Heart left ventricle (tissue), 16 donors: ENCODE measurements at regions not wholly inside any gene's neighbourhood (a gene's known extent, or its start where the extent isn't known, plus 50 kb on each side); places are given as distances from the start of the nearest gene placed in this dataset.

Experiments
- ATAC-seq, 4 donors: fragments of 200-7000 bp; cut with Tn5 transposase; one replicate each; pipeline ENCODE4 v1.9.1; 2020 to 2022; ENCODE audit warnings: moderate library complexity in 4 of 4, mild to moderate bottlenecking in 3 of 4, moderate number of reproducible peaks in 1 of 4
- DNase-seq, 5 donors: peaks; one replicate each; pipeline ENCODE4 v3.0.0-alpha.2; 2020
- H3K27ac ChIP-seq, 12 donors: fragments of 200-600 bp; sonication (generic) in 4 of 12; one replicate each; pipeline versions ENCODE4 v1.5.0 to v1.8.0; 2016 to 2022; ENCODE audit warnings: mild to moderate bottlenecking in 2 of 12
- H3K27me3 ChIP-seq, 9 donors: fragments of 200-600 bp; sonication (generic) in 2 of 9; one replicate each; pipeline versions ENCODE4 v1.5.1 to v1.8.0; 2016 to 2022; ENCODE audit warnings: mild to moderate bottlenecking in 3 of 9
- H3K36me3 ChIP-seq, 9 donors: fragments of 200-600 bp; sonication (generic) in 2 of 9; one replicate each; pipeline versions ENCODE4 v1.5.0 to v1.8.0; 2018 to 2022; ENCODE audit warnings: mild to moderate bottlenecking in 2 of 9
- H3K4me1 ChIP-seq, 12 donors: fragments of 200-600 bp; sonication (generic) in 4 of 12; one replicate each; pipeline versions ENCODE4 v1.5.0 to v1.8.0; 2016 to 2022; ENCODE audit warnings: mild to moderate bottlenecking in 3 of 12
- H3K4me3 ChIP-seq, 12 donors: fragments of 200-600 bp; sonication (generic) in 4 of 12; one replicate each; pipeline versions ENCODE4 v1.5.0 to v1.8.0; 2017 to 2022; ENCODE audit warnings: mild to moderate bottlenecking in 9 of 12, moderate library complexity in 4 of 12
- H3K9me3 ChIP-seq, 12 donors: fragments of 200-600 bp; sonication (generic) in 4 of 12; one replicate each; pipeline versions ENCODE4 v1.5.0 to v1.8.0; 2016 to 2022; ENCODE audit warnings: mild to moderate bottlenecking in 1 of 12
- CTCF ChIP-seq, 12 donors: fragments of 200-600 bp; sonication (generic) in 4 of 12; IDR thresholded peaks; one replicate each; pipeline versions ENCODE4 v1.5.0 to v1.8.0; 2018 to 2022; ENCODE audit warnings: antibody characterized with exemption in 12 of 12, mild to moderate bottlenecking in 5 of 12
- POLR2A ChIP-seq, 2 donors: fragments of 450-650 bp; IDR thresholded peaks; one replicate each; pipeline ENCODE4 v1.6.1; 2017; ENCODE audit warnings: antibody characterized with exemption in 2 of 2, mild to moderate bottlenecking in 2 of 2, moderate library complexity in 2 of 2
- WGBS, 4 donors: extraction: QIAGEN DNeasy Blood & Tissue Kit in 2 of 4; methylation state at CpG; one replicate each; pipeline versions ENCODE4 v1.1.5 to v1.1.7; 2013 to 2018; 5-methylcytosine and 5-hydroxymethylcytosine counted together
- intact Hi-C, 10 donors: fragments of 100-400 bp; cut with DNase I; formaldehyde crosslinking; loops; one replicate each; pipeline versions ENCODE4 v1.11.1 to v1.14.2; 2022
- donor health status: ischemic (EF 13 %, LVEDD 7.1; RV severe dilation, severe dysfunction).
- donor health status: healthy with polysubstance abuse.
- donor health status: DM: no; HTN: yes; CAD: no.
- donor health status: DM: no; HTN: no; CAD: no.
- donor health status: ischemic (EF 25% LVEDD 6.9; RV normal size, moderate dysfunction).
- donor health status: ischemic (EF 25% LVEDD 5.7; RV mildly dilated, moderate dysfunction).
- donor health status: healthy.
- donor health status: DM: yes; HTN: yes; CAD: no.
- donor health status: ischemic (EF 35%, LVEDD 5.7; RV mildly dilated, moderate dysfunction).
- donor health status: nonischemic (EF 11% LVEDD 7.7; RV severe dilation, severe dysfunction).
- donor health status: DM: yes; HTN: yes; CAD: no.
- donor health status: PGD.
- donor health status: ischemic (EF 29% LVEDD 5.4; RV normal size, mild dysfunction).
- donor health status: nonischemic (EF 23%, LVEDD 6.1; RV moderate dilation, normal function).

- ATAC-seq = no peak
These were observed 1837.7 kb downstream of the TP53TG3F start for GRCh38 chr16:35296962-35297653.

DNA sequence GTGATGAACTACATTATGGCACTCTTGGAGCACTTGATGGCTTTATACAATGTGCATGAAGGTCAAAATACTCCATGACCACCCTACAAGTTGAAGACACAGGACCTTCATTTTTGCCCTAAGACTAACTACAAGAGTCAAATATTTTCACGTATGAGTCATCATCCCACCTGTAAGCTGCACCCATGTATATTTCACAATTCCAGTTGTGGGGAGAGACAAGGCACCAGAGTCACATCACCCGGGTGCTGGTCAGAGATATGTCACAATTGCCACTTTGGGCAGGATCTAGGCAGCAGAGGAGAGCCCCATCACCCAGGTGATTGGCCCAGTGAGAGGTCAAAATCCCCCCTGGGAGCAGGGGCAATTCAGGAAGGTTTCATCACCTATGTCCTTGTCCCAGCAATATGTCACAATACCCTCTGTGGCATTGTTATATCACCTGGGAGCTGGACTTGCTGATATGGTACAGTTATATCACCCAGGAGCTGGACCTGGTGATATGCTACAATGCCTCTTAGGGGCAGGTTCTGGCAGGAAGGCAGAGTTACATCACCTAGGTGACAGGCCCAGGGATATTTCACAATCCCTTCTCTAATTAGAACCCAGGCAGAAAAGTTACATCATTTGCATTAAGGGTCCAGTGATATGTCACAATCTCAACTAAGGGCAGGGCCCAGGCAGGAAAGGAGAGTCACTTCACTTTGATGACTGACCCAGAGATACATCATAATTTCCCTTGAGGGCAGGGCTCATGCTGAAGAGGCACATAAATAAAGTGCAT lies 1839.2 kb downstream of the TP53TG3F start:
- DNase-seq (no peak), ATAC-seq (no peak)
- intact Hi-C loops = no loop called here
- 48 to 60% (median 58%) methylated on average over 2 of the region's 2 CpGs for WGBS, 4 donors
- no peak overlapping the region for H3K4me3 ChIP-seq
- H3K27me3 ChIP-seq = no peaks in the 10 kb centered on the region
- H3K27ac ChIP-seq = no peak overlapping the region
- H3K36me3 ChIP-seq = no peaks in the 10 kb centered on the region
- TF ChIP-seq CTCF (IDR thresholded peaks at IDR 0.05) (no peak), POLR2A (IDR thresholded peaks at IDR 0.05) (no peak)
- H3K9me3 ChIP-seq = no peaks in the 10 kb centered on the region
- no peaks in the 10 kb centered on the region for H3K4me1 ChIP-seq

More at GRCh38 chr16:35296962-35297653, 1837.7 kb downstream of the TP53TG3F start:
- no peaks in the 10 kb centered on the region for H3K27me3 ChIP-seq
- H3K9me3 ChIP-seq = no peaks in the 10 kb centered on the region
- H3K4me1 ChIP-seq = no peaks in the 10 kb centered on the region
- H3K4me3 ChIP-seq = no peak overlapping the region
- TF ChIP-seq POLR2A (IDR thresholded peaks at IDR 0.05) (no peak), CTCF (IDR thresholded peaks at IDR 0.05) (no peak)
- WGBS, 4 donors = 35 to 58% (median 51%) methylated on average over 2 of the region's 2 CpGs; no CpG with 5 or more reads in 1 of the 4 donors
- H3K27ac ChIP-seq = no peak overlapping the region
- intact Hi-C loops = no loop called here
- no peaks in the 10 kb centered on the region for H3K36me3 ChIP-seq
- no peak for DNase-seq

DNA sequence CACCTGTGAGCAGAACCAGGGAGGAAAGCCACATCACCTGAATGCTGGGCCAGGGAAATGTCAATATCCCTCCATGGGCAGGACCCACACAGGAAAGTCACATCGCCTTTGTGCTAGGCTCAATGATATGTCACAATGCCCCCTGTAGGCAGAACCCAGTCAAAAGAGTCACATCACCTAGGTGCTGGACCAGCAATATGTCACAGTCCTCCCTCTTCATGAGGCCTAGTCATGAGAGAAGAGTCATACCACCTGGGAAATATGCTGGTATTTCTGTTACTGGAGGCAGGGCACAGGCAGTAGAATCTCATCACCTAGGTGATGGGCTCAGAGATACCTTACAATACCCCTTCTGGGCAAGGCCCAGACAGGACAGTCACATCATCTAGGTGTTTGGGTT lies 1843.4 kb downstream of the TP53TG3F start:
- 33 to 53% (median 35%) methylated on average over 1 of the region's 1 CpG for WGBS, 4 donors
- Histone ChIP-seq H3K27me3 (no peaks in the 10 kb centered on the region), H3K36me3 (no peaks in the 10 kb centered on the region), H3K4me3 (no peak overlapping the region), H3K9me3 (no peaks in the 10 kb centered on the region), H3K4me1 (no peaks in the 10 kb centered on the region), H3K27ac (no peak overlapping the region)
- TF ChIP-seq CTCF (IDR thresholded peaks at IDR 0.05) (no peak), POLR2A (IDR thresholded peaks at IDR 0.05) (no peak)
- no peak for DNase-seq
- intact Hi-C loops = loop anchor here in 1 of 10 donors (10.0 kb wide), 1 partner anchor 62 kb away; no protein-coding TSS in a partner anchor
- ATAC-seq = no peak

- Histone ChIP-seq H3K9me3 (no peaks in the 10 kb centered on the region), H3K4me1 (no peaks in the 10 kb centered on the region), H3K27ac (no peak overlapping the region), H3K36me3 (no peaks in the 10 kb centered on the region), H3K27me3 (no peaks in the 10 kb centered on the region), H3K4me3 (no peak overlapping the region)
- TF ChIP-seq CTCF (IDR thresholded peaks at IDR 0.05) (no peak), POLR2A (IDR thresholded peaks at IDR 0.05) (no peak)
- WGBS, 4 donors = 28 to 59% (median 40%) methylated on average over 1 of the region's 1 CpG
- DNase-seq (no peak), ATAC-seq (no peak)
- intact Hi-C loops = loop anchor here in 1 of 10 donors (10.0 kb wide), 1 partner anchor 59 kb away; no protein-coding TSS in a partner anchor
These were observed 1846.1 kb downstream of the TP53TG3F start for GRCh38 chr16:35305476-35305875.
